IgD-negative memory B cell (primary cell): ENCODE measurements at regions not wholly inside any gene's neighbourhood (a gene's known extent, or its start where the extent isn't known, plus 50 kb on each side); places are given as distances from the start of the nearest gene placed in this dataset.

ENCODE experiments used
- H3K27ac Mint-ChIP-seq, 3 donors: one replicate each; pipeline ENCODE4 v1.8.0; 2020 to 2022; ENCODE audit warnings: mild to moderate bottlenecking in 3 of 3, mixed read lengths in 3 of 3, moderate library complexity in 1 of 3
- H3K27me3 Mint-ChIP-seq: one replicate; pipeline ENCODE4 v1.8.0; 2021; ENCODE audit warnings: mixed read lengths
- H3K36me3 Mint-ChIP-seq: one replicate; pipeline ENCODE4 v1.8.0; 2020; ENCODE audit warnings: mild to moderate bottlenecking, mixed read lengths
- H3K4me1 Mint-ChIP-seq, 3 donors: one replicate each; pipeline ENCODE4 v1.8.0; 2020 to 2022; ENCODE audit warnings: mixed read lengths in 3 of 3, mild to moderate bottlenecking in 1 of 3
- H3K4me3 Mint-ChIP-seq, 4 donors: one replicate each; pipeline ENCODE4 v1.8.0; 2020 to 2022; ENCODE audit warnings: mild to moderate bottlenecking in 4 of 4, mixed read lengths in 4 of 4, moderate library complexity in 3 of 4
- H3K9me3 Mint-ChIP-seq, 3 donors: one replicate each; pipeline ENCODE4 v1.8.0; 2020 to 2021; ENCODE audit warnings: mixed read lengths in 3 of 3, mild to moderate bottlenecking in 1 of 3

DNA sequence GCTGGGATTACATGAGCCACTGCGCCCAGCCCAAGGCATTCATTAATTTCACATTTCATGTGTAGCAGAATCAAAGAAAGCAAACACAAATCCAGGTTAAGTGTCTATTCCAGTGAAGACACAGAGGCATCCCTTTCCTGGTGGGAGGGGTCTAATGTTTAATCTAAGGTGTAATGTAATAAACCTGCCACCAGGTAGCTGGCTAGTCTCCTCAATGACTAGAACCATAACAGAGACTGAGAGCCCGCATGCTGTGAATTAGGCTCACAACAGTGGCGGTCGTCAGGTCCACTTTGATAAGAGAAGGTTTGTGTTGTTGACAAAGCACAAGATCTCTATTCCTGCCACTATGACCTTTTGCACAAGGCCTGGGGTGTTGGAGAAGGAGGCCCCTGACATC is 64.2 kb upstream of the ADA2 start:
- Mint-ChIP-seq H3K27ac (no peak overlapping the region), H3K36me3 (no peaks in the 10 kb centered on the region), H3K9me3 (no peaks in the 10 kb centered on the region), H3K4me3 (no peak overlapping the region), H3K4me1 (peaks cover 10 to 17% (median 10%) of the 10 kb centered on the region in 3 donors), H3K27me3 (peaks cover 2% of the 10 kb centered on the region)

DNA sequence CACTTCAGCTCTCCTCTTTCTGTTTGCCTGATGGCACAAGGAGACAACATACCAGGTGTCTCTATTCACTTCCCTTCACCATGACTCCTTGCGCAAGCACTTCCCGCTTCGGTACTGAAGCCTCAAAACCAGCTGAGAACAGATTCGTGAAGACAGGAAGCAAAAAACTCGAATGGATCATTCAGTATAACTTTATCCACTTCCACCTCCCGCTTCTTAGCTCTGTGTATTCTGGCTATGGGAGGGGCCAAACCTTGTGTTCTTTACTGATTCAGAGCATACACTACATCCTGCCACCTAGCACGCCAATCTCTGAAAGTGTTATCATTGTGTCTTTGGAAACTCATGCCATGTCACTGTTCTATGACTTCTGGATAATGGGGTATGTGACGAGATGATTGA is 62.2 kb upstream of the ADA2 start:
- H3K27ac Mint-ChIP-seq: peak overlapping the region in 2 of 3 donors; percentile 1 to 31
- H3K4me3 Mint-ChIP-seq: peak overlapping the region in 3 of 4 donors; percentile 53 to 65 (median 56)
- H3K4me1 Mint-ChIP-seq: peaks cover 10 to 17% (median 10%) of the 10 kb centered on the region in 3 donors
- H3K36me3 Mint-ChIP-seq: no peaks in the 10 kb centered on the region
- no peaks in the 10 kb centered on the region for H3K9me3 Mint-ChIP-seq
- H3K27me3 Mint-ChIP-seq: no peaks in the 10 kb centered on the region

DNA sequence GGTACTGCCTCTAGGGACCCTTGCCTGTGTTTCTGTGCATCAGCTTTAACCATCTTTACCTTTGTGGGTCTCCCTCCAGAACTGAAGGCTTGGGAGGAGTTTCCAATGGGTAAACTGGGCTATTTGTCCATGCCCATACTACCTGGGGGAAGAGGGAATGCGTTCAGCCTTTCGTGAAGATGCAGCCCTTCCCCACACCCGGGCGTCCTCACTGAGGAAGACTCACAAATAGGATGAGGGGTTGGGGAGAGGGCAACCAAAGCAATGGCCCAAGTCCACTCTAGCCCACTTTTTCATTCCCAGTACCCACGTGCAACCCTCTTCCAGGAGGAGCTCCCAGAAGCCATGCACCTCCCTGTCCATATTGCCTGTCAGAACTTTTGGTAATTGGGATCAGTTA is 61.8 kb upstream of the ADA2 start:
- peaks cover 10 to 17% (median 10%) of the 10 kb centered on the region in 3 donors for H3K4me1 Mint-ChIP-seq
- H3K4me3 Mint-ChIP-seq: peak overlapping the region in 2 of 4 donors; percentile 56 to 65
- peak overlapping the region in 1 of 3 donors; percentile 1 for H3K27ac Mint-ChIP-seq
- H3K9me3 Mint-ChIP-seq: no peaks in the 10 kb centered on the region
- no peaks in the 10 kb centered on the region for H3K27me3 Mint-ChIP-seq
- H3K36me3 Mint-ChIP-seq: no peaks in the 10 kb centered on the region

DNA sequence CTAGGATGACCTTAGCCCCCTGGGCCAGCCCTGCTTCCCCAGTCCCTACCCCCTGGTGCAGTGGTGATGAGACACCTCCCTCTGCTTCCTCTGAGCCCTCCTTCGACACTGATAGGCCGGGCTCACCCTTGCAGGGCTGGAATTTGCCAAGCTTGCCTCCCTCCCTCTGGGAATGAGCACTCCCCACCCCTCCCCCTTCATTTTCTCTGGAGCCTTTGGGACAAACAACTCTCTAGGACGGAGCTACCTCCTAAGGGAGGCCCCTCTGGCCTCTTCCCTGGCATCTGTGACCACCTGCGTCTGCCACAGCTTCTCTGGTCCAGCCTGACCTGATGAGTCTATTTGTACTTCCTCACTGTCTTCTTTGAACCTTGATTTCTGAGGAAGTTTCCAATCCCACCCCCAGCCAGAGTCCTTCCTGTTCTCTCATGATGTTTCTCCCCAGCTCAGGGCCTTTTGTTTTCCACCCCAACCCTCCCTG is 53.3 kb upstream of the ADA2 start:
- H3K36me3 Mint-ChIP-seq: no peaks in the 10 kb centered on the region
- no peaks in the 10 kb centered on the region for H3K9me3 Mint-ChIP-seq
- peaks cover 4 to 7% (median 5%) of the 10 kb centered on the region in 3 donors for H3K4me1 Mint-ChIP-seq
- H3K27me3 Mint-ChIP-seq: peaks cover 2% of the 10 kb centered on the region
- no peak overlapping the region for H3K4me3 Mint-ChIP-seq
- H3K27ac Mint-ChIP-seq: no peak overlapping the region

DNA sequence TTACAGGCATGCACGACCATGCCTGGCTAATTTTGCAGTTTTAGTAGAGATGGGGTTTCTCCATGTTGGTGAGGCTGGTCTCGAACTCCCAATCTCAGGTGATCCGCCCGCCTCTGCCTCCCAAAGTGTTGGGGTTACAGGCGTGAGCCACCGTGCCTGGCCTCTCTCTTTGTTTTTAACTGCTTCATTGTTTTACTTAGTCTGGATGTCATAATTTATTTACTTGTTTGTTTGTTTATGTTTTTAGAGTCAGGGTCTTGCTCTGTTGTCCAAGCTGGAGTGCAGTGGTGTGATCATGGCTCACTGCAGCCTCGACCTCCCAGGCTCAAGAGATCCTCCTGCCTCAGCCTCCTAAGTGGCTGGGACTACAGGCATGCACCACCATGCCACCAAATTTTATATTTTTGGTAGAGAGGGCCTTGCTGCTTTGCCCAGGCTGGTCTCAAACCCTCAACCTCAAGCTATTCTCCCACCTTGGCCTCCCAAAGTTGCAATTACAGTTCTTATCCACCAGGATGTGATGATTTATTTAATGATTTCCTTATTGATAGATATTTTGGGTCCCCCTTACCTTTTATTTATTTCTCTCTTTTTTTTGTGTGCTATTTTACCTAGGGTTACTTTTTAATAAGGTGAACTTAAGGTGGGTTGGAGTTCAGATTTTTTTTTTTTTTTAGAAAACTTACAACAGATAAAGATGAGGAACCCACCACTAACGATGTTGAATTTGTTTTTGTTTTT is 52.6 kb upstream of the ADA2 start:
- H3K36me3 Mint-ChIP-seq: no peaks in the 10 kb centered on the region
- H3K4me3 Mint-ChIP-seq: no peak overlapping the region
- H3K27me3 Mint-ChIP-seq: peaks cover 2% of the 10 kb centered on the region
- peak overlapping the region in 1 of 3 donors; percentile 39 for H3K27ac Mint-ChIP-seq
- no peaks in the 10 kb centered on the region for H3K9me3 Mint-ChIP-seq
- H3K4me1 Mint-ChIP-seq: peaks cover 5 to 10% (median 5%) of the 10 kb centered on the region in 3 donors

DNA sequence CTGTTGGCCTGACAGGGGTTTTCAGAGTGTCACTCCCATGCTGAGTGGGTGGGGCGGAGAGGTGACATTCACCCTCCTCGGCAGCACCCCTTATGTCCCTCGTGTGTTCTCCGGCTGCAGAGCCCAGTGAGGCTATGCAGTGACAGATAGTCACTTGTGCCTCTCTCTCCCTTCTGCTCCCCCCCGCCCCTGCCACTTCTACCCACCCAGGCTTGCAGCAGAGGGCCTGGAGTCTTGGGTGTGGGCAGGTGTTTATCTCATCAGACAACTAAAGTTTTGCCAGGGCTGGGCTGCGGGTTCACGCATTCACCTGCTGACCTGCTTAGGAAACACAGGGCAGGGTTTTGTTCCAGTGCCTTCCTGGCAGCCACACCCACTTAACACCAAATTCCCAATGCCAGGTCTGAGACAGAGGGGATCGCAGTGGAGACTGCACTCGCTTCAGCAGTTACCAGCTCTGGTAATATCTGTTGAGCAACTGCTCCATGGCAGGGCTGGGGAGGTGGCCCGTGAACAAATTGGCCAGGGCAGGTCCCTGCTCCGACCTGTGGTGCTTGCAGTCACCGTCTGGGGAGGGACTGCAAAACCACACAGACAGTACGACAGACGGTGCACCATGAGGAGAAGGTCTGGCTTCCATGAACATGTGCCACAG is 50.5 kb upstream of the ADA2 start:
- Mint-ChIP-seq H3K27ac (no peak overlapping the region), H3K9me3 (no peaks in the 10 kb centered on the region), H3K4me1 (peaks cover 5 to 10% (median 5%) of the 10 kb centered on the region in 3 donors), H3K4me3 (no peak overlapping the region), H3K36me3 (no peaks in the 10 kb centered on the region), H3K27me3 (peaks cover 2% of the 10 kb centered on the region)

DNA sequence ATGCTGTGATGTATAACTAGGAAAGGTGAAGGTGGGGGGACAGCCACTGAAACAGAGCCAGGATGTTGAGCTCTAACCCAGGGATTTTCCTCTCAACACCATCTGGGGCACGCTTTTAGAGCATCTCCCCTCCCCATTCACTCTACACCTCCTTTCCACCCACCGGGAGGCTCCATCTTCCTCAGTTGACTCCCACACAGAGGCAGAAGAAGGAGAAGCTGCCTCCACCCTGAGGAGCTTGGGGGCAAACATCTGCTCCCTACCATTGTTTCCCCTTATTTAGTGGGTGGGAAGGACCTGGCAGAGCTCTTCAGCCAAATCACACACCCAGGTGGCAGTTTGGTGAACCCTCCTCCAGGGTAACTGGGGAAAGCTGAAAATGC is 50.0 kb upstream of the ADA2 start:
- H3K36me3 Mint-ChIP-seq: no peaks in the 10 kb centered on the region
- no peak overlapping the region for H3K4me3 Mint-ChIP-seq
- peaks cover 2% of the 10 kb centered on the region for H3K27me3 Mint-ChIP-seq
- H3K27ac Mint-ChIP-seq: no peak overlapping the region
- H3K4me1 Mint-ChIP-seq: peaks cover 5 to 10% (median 5%) of the 10 kb centered on the region in 3 donors
- H3K9me3 Mint-ChIP-seq: no peaks in the 10 kb centered on the region
